HEK293T (cell line): ENCODE measurements at regions not wholly inside any gene's neighbourhood (a gene's known extent, or its start where the extent isn't known, plus 50 kb on each side); places are given as distances from the start of the nearest gene placed in this dataset.
"Not testable (repeated sequence)": the region's sequence is repeated elsewhere in the genome, so short reads cannot be mapped to it uniquely, and the experiment has no call there.

Experiments
- BHLHE40 ChIP-seq: fragments of 450-650 bp; IDR thresholded peaks from 2 replicates; pipeline ENCODE4 v1.6.1; 2016; ENCODE audit warnings: mild to moderate bottlenecking, moderate library complexity, borderline replicate concordance
- CTBP1 ChIP-seq: fragments of 450-650 bp; IDR thresholded peaks from 2 replicates; pipeline ENCODE4 v1.6.1; 2016; ENCODE audit warnings: borderline replicate concordance
- ELF4 ChIP-seq: fragments of 450-650 bp; IDR thresholded peaks from 2 replicates; pipeline ENCODE4 v1.6.1; 2017; ENCODE audit warnings: antibody characterized with exemption
- FOXM1 ChIP-seq: fragments of 450-650 bp; IDR thresholded peaks from 2 replicates; pipeline ENCODE4 v1.6.1; 2017; ENCODE audit warnings: mild to moderate bottlenecking, borderline replicate concordance
- LEF1 ChIP-seq: fragments of 450-650 bp; IDR thresholded peaks from 2 replicates; pipeline ENCODE4 v1.6.1; 2017; ENCODE audit warnings: mild to moderate bottlenecking, borderline replicate concordance
- SP1 ChIP-seq: fragments of 450-650 bp; IDR thresholded peaks from 2 replicates; pipeline ENCODE4 v1.6.1; 2017
- TARDBP ChIP-seq: fragments of 450-650 bp; IDR thresholded peaks from 2 replicates; pipeline ENCODE4 v1.6.1; 2016

- not testable (repeated sequence) for TF ChIP-seq CTBP1, BHLHE40, SP1, ELF4, LEF1, FOXM1, TARDBP
Measured at GRCh38 chr5:89307141-89307540, 424.2 kb upstream of the MEF2C start.
